GM21717 (cell line): ENCODE measurements at regions not wholly inside any gene's neighbourhood (a gene's known extent, or its start where the extent isn't known, plus 50 kb on each side); places are given as distances from the start of the nearest gene placed in this dataset.
"Not testable (repeated sequence)": the region's sequence is repeated elsewhere in the genome, so short reads cannot be mapped to it uniquely, and the experiment has no call there.

Source experiments
- ATAC-seq: cut with Tn5 transposase; IDR thresholded peaks from one replicate; pipeline ENCODE4 v1.9.1; 2021; ENCODE audit warnings: mild to moderate bottlenecking, moderate library complexity; ENCODE audit not compliant: unreplicated experiment

DNA sequence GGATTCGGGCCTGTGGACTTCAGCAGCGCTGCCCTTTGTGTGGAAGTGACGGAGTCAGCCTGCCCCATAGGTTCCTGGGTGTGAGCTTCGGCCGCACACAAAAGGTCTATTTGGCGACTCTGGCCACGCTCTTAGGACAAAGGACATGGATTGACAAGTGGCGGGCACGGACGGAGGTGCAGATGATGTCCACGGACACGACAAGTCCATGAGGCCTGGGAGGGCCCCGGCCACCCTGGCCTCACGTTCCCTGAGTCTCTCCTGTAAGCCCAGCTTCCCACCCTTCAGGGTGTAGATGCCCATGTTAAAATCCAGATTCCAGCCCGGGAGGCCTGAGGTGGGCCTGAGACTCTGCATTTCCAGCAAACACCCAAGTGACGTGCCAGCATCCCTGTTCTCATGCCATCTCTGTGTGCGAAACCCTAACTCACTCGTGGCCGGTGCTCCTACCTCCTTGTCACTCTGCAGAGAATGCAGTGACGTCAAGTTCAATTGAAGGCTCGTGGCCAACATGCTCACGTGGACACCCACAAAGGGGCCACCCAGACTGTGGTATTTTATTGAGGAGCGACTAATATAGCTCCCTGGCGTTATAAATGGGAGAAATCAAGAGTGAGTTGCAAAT lies 111.7 kb downstream of the RTP5 start:
- ATAC-seq = no peak

- ATAC-seq = no peak
These were observed 113.4 kb downstream of the RTP5 start for GRCh38 chr2:241982706-241983570.

DNA sequence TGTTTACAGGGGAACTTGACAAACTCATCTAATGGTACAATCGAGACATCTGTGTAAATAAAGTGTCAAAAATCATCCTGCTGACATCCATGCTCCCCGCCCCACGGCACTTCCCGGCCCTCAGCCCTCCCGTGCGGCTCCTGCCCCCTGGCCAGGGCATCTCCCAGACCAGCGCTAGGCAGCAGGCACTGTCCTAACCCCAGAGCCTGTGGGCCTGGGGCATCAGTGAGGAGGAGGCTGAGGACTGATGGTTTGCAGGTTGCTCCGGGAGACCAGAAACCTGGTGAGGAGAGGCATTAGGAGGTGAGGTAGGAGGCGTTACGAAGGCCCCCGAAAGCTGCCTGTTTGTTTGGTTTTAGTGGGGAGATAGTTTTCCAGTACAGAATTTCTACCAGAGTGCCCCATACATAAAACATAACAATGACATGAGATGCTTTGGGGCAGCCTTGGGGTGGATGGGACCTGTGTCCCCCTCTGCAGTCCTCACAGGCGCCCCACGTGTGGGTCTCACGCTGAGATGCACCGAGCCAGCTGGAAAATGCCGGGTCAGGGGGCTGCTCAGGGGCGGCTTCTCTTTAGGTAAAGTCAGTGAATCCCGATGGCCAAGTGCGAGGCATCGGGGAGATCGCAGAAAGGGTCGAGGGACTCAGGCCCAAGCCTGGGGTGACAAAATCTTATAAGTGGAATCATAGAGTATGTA lies 114.2 kb downstream of the RTP5 start:
- no peak for ATAC-seq

DNA sequence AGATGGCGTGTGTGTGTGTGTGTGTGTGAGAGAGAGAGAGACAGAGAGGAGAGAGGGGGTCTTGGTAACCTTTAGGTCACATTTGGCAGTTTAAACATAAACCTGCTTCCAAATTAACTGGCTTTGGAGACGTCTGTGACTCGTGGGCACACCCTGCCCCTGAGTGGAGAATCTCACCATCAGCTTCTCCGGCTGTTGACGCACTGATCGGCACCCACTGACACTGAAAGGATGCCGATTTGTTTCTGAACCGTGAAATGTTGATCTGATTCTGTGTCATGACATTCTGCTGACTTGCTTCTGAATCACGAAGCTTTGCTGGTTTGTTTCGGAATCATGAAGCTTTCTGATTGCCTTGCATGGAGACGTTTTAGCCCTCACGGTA lies 114.7 kb downstream of the RTP5 start:
- ATAC-seq = no peak

- no peak for ATAC-seq
These were observed 115.1 kb downstream of the RTP5 start for GRCh38 chr2:241984658-241985057.

- ATAC-seq = not testable (repeated sequence)
These were observed 115.8 kb downstream of the RTP5 start for GRCh38 chr2:241985161-241985985.

GRCh38 chr2:241985986-241986329 lies 116.4 kb downstream of the RTP5 start:
- no peak for ATAC-seq

GRCh38 chr2:241986836-241987641 lies 117.5 kb downstream of the RTP5 start:
- no peak for ATAC-seq

DNA sequence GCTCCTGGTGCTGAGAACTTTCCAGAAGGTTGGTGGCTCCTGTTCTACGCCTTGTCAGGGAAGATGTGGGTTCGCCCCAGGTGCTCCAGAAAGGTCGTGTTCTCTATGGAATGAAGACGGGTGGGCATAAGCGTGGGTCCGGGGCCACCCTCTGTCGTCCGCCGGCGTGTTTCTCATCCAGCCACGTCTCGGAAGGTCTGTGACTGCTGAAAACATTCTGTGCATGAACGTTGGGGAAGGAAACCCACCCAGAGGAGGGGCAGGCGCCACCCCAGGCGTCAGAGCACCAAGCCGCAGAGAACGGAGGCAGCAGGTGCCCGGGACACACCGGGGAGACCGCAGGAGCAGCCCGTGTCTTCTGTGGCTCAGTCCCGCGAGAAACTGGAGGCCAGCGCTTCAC lies 118.2 kb downstream of the RTP5 start:
- ATAC-seq = no peak

DNA sequence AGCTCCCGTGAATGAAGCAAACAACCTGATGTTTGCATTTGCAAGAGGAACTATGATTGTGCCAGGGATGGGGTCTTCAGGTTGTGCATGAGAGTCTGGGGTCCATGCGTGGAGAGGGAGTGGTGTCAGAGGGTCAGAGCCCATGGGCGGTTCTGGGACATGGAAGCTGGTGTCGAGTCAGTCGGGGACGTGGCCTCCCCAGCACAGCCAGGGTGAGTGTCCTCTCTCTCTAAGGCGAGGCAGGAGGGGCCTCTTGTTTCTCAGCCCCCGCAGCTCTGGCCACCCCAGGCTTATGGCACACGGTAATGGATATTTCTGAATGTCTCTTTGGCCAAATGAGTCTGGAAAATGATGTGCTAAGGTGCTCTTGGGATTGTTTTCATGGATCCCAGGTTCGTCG lies 118.6 kb downstream of the RTP5 start:
- no peak for ATAC-seq

DNA sequence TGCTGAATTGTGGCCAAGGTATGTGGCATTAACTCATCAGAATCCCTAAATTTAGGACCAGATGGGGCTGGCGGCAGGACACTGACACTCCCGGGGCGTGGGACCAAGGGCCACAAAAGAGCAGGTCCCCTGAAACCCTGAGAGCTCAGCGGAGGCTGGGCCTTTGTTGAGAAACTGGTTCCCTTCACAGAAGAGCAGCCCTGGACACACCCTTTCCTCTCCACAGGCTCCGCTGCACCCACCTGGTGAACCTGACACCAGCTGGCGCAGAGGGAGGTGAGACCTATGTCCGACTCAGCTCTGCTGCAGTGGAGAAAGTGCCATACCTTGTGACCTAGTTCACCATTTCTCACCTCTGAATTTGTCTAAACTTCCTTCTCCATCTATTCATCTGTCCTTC lies 119.5 kb downstream of the RTP5 start:
- ATAC-seq = no peak

DNA sequence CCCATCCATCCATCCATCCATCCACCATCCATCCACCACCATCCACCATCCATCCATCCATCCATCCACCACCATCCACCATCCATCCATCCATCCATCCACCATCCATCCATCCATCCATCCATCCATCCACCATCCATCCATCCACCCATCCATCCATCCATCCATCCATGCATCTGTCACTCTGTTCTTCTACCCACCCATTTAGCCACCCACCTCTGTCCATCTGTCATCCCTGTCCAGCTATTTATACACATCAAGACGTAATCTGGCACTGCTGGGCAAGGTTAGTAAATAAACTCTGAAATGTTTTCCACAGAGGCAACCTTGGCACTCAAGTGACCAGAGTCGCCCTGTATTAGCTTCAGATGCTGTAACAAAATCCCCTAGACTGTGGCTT lies 120.9 kb downstream of the RTP5 start:
- ATAC-seq = no peak

DNA sequence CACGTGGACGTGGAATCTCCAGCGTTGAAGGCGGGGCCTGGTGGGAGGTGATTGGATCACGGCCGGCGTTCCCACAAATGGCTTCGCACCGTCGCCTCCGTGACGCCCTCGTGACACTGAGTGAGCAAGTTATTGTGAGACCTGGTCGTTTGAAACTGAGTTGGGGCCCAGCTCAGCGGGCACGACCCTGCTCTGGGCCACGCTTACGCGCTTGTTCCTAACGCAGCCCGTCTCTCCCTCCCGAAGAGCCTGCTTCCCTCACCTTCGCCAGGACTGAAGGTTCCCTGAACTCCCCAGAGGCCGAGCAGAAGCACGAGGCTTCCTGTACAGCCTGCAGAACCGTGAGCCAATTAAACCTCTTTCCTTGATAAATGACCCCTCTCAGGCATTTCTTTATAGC lies 121.8 kb downstream of the RTP5 start:
- no peak for ATAC-seq

DNA sequence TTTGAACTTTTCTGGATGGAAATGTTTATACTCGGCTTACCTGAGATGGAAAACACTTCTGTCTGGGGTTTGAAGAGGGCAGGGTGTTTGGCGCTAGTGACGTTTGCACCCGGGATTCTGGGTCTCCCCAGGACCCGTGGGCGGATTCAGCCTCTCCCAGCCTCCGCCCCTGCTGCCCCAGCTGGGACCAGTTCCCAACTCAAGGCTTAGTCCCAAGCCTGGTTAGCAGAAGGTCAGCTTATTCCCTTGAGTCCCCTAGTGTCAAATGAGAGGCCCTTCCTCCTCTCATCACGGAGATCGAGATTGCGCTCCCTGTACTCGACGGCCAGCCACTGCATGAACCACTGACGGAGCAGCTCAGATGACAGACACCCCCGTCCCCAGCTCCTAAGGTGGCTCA lies 123.2 kb downstream of the RTP5 start:
- no peak for ATAC-seq

DNA sequence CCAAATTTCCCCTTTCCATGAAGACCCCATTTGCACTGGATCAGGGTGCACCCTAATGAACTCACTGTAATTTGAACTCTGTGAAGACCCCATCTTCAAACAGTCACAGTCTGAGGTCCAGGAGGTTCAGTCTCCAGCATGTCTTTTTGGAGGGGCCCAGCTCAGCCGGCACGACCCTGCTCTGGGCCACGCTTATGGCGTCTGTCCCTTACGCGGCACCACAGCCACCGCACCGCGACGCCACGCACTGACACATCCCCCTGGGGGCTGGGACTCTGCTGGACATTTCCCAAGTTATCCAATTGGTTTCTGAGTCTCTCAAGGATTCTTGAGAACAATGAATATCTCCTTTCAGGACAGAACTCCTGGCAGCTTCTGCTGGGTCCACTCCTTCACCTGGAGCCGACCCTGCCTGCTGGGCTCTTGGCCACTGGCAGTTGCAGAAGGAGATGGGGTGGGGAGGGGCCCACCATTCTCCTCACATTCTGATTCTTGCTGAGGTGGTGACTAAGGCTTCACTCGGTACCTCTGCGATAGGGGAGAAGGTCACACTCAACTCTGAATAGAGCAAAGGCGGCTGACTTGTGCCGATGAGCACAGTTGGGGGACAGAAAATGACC lies 124.0 kb downstream of the RTP5 start:
- ATAC-seq = no peak

DNA sequence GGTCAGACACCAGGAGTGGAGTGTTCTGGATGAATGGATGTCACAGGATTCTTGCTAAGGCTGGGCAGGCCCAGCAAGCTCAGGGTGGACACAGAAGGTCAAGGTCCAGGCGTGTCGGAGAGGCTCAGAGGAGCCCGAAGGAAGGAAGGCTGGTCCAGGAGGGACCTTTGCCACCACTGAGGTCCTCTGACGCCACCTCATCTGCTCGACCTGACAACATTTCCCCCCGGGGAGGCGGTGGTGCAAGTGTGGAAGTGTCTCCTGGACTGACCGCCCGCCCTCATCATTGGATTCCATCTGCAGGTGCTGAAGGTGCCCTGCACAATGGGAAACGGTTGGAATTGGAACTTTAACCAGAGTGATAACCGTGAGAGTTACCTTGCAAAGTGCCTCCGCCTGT lies 124.6 kb downstream of the RTP5 start:
- no peak for ATAC-seq

DNA sequence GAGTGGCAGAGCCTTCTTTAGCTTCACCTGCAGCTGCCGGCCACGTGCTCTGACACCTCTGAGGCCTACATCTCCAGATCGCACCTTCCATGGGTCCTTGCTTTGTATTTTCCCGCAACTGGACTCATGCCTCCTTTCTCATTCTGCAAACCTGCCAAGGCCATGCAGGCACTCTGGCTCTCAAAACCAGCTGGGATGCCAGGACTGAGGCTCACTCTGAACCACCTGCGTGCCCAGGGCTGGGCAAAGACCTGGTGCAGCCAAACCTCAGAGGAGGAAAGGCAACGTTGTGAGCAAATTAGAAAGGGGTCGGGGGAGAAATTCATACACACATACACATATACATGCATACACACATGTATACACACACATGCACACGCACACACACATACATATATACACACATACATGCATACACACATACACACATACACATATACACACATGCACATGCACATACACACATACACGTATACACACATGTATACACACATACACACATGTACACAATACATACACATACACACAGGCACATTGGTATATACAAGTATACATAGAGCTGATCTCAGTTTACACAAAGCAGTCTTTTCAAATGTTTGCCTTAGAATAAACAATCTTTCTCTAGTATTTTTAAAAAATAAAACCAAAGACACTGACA lies 125.2 kb downstream of the RTP5 start:
- no peak for ATAC-seq

DNA sequence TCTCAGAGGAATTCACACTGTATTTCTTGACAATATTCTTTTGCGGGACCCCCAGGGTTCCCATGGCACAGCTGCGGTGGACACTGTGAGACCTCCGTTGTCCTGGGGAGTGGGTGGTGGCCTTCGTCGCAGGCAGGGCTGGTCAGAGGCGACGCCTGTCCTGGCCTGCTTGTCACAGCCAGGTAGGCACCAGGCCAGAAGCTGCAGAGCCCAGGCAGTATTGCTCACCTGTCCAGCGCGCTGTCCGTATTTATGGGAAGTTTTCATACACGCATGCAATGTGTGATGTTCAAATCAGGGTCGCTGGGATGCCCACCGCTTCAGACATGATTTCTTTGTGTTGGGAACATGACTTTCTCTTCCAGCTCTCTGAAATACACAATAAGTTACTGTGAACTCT lies 126.6 kb downstream of the RTP5 start:
- no peak for ATAC-seq

DNA sequence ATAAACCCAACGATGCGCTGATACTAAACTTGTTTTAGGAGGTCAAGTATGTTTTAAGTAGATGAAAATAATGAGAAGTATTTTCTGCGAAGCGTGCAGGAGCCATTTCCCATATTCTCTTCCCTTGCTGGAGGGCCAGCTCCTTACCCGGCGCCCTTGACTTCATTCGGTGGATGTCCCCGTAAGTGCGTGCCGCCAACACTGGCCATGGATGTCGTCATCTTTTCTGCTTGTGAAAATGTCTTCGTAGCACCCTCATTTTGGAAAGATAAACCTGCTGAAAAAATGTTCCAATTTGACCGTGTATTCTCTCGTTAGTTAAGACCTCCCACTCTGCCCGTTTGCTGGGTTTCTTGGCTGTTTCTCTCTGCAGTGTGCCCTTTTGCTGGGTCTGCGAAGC lies 127.5 kb downstream of the RTP5 start:
- no peak for ATAC-seq
